ENCODE measurements at regions not wholly inside any gene's neighbourhood (a gene's known extent, or its start where the extent isn't known, plus 50 kb on each side); places are given as distances from the start of the nearest gene placed in this dataset.

DNA sequence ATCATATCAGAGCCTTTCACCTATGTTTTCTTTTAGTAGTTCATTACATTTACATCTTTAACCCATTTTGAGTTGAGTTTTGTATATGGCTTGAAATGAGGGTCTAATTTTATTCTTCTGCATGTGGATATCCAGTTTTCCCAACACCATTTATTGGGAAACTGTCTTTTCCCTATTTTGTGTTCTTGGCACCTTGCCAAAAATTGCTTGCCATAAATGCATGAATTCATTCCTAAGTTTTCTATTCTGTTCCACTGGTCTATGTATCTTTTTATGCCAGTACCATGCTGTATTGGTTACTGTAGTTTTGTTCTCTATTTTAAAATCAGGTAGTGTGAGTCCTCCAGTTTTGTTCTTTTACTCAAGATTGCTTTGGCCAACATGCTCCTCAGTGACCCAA is 144.0 kb upstream of the OBI1 start:
- no peak for TF ChIP-seq EZH2phosphoT487 (conservative IDR thresholded peaks at IDR 0.05; ENCODE audit: low read length)
- TF ChIP-seq, protein P1, sequence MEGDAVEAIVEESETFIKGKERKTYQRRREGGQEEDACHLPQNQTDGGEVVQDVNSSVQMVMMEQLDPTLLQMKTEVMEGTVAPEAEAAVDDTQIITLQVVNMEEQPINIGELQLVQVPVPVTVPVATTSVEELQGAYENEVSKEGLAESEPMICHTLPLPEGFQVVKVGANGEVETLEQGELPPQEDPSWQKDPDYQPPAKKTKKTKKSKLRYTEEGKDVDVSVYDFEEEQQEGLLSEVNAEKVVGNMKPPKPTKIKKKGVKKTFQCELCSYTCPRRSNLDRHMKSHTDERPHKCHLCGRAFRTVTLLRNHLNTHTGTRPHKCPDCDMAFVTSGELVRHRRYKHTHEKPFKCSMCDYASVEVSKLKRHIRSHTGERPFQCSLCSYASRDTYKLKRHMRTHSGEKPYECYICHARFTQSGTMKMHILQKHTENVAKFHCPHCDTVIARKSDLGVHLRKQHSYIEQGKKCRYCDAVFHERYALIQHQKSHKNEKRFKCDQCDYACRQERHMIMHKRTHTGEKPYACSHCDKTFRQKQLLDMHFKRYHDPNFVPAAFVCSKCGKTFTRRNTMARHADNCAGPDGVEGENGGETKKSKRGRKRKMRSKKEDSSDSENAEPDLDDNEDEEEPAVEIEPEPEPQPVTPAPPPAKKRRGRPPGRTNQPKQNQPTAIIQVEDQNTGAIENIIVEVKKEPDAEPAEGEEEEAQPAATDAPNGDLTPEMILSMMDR (IDR thresholded peaks at IDR 0.05; ENCODE audit: insufficient read depth, low read length, poor library complexity, severe bottlenecking) = no peak
